Esophagus muscularis mucosa (tissue), 4 donors: ENCODE measurements at regions not wholly inside any gene's neighbourhood (a gene's known extent, or its start where the extent isn't known, plus 50 kb on each side); places are given as distances from the start of the nearest gene placed in this dataset.

Experiments used
- DNase-seq: peaks from one replicate; pipeline ENCODE4 v3.0.0-alpha.2; 2017; ENCODE audit errors: extremely low spot score
- H3K27ac ChIP-seq, 4 donors: fragments of 200-600 bp; sonication (generic); replicated peaks in 1 of 4; 1 replicate in 3 of 4; 2 replicates in 1 of 4; pipeline ENCODE4 v1.5.1; 2016 to 2019; ENCODE audit warnings: mild to moderate bottlenecking in 1 of 4
- H3K27me3 ChIP-seq, 4 donors: fragments of 200-600 bp; sonication (generic); one replicate each; pipeline versions ENCODE4 v1.5.1 to v1.6.0; 2016 to 2019
- H3K36me3 ChIP-seq, 4 donors: fragments of 200-600 bp; sonication (generic); one replicate each; pipeline ENCODE4 v1.5.1; 2016 to 2019
- H3K4me1 ChIP-seq, 4 donors: fragments of 200-600 bp; sonication (generic); one replicate each; pipeline ENCODE4 v1.5.1; 2016 to 2019
- H3K4me3 ChIP-seq, 4 donors: fragments of 200-600 bp; sonication (generic); 1 replicate in 2 of 4; 2 replicates in 2 of 4; pipeline ENCODE4 v1.5.1; 2016 to 2019; ENCODE audit warnings: mild to moderate bottlenecking in 4 of 4, moderate library complexity in 1 of 4
- H3K9me3 ChIP-seq, 4 donors: fragments of 200-600 bp; sonication (generic); 1 replicate in 3 of 4; 2 replicates in 1 of 4; pipeline ENCODE4 v1.5.1; 2016 to 2019
- CTCF ChIP-seq, 3 experiments: fragments of 200-600 bp in 2 of 3; fragments of 450-650 bp in 1 of 3; sonication (generic) in 2 of 3; IDR thresholded peaks; one replicate each; pipeline ENCODE4 v1.5.1; 2017 to 2019; ENCODE audit warnings: antibody characterized with exemption in 3 of 3, mild to moderate bottlenecking in 2 of 3, moderate library complexity in 1 of 3
- EP300 ChIP-seq: sonication (generic); formaldehyde crosslinking; IDR thresholded peaks from one replicate; pipeline ENCODE4 v1.6.1; 2017; ENCODE audit warnings: antibody characterized with exemption
- POLR2A ChIP-seq: fragments of 450-650 bp; IDR thresholded peaks from one replicate; pipeline ENCODE4 v1.6.1; 2017; ENCODE audit warnings: antibody characterized with exemption, moderate library complexity, mild to moderate bottlenecking, low read depth
- POLR2AphosphoS5 ChIP-seq, 2 donors: sonication (generic); formaldehyde crosslinking; IDR thresholded peaks; one replicate each; pipeline ENCODE4 v1.6.1; 2017; ENCODE audit warnings: antibody characterized with exemption in 2 of 2
- WGBS: methylation state at CpG from one replicate; pipeline ENCODE4 v1.1.5; 2018; 5-methylcytosine and 5-hydroxymethylcytosine counted together
- intact Hi-C: fragments of 100-400 bp; cut with DNase I; formaldehyde crosslinking; loops from one replicate; pipeline ENCODE4 v1.15.1; 2023

DNA sequence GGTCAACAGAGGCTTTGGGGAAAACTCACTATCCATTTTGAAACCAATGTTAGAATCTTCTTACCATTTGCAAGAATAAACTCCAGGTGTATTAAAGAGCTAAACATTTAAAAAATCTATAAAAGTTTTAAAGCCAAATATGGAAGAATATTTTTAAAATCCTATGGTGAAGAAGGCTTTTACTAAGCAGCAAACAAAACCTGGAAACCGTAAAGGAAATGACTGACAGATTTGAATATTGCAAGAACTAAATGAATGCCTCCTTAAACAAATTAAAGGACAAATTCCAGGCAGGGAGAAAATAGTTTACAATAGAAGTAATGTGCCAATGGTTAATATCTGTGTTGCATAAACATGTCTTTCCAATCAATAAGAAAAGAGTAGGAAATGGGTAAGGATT, 68.1 kb downstream of the KLF15 start:
- DNase-seq = no peak
- no peaks in the 10 kb centered on the region for H3K9me3 ChIP-seq
- H3K27me3 ChIP-seq = peaks cover 0 to 3% (median 0%) of the 10 kb centered on the region in 4 donors
- no peaks in the 10 kb centered on the region for H3K36me3 ChIP-seq
- intact Hi-C loops = no loop called here
- TF ChIP-seq CTCF (IDR thresholded peaks at IDR 0.05) (no peak), POLR2A (no peak), POLR2AphosphoS5 (IDR thresholded peaks at IDR 0.05) (no peak), EP300 (no peak)
- peaks cover 11 to 33% (median 30%) of the 10 kb centered on the region in 4 donors for H3K4me1 ChIP-seq
- no peak overlapping the region for H3K4me3 ChIP-seq
- H3K27ac ChIP-seq = peak overlapping the region; percentile 85 to 93 (median 90)
- WGBS = 86% methylated on average over 1 of the region's 1 CpG

DNA sequence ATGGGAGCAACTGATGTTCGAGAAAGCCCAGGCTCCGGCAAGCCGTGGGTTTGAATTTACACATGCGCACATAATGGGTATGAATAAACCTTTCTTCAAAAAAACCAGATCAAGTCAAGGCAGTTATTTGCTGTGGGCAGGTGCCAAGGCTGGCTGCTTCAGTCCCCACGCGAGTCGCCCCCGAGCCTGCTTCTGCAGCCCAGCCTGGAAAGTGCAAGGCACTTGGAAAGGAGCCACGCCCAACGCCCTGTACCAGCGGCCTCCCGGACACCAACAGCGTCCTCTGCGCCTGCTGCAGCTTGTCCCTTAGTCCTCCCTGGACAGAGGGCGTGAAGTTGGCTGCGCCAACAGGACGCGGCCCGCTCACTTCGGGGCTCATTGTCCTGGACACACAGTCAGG, 68.9 kb downstream of the KLF15 start:
- H3K9me3 ChIP-seq = no peaks in the 10 kb centered on the region

DNA sequence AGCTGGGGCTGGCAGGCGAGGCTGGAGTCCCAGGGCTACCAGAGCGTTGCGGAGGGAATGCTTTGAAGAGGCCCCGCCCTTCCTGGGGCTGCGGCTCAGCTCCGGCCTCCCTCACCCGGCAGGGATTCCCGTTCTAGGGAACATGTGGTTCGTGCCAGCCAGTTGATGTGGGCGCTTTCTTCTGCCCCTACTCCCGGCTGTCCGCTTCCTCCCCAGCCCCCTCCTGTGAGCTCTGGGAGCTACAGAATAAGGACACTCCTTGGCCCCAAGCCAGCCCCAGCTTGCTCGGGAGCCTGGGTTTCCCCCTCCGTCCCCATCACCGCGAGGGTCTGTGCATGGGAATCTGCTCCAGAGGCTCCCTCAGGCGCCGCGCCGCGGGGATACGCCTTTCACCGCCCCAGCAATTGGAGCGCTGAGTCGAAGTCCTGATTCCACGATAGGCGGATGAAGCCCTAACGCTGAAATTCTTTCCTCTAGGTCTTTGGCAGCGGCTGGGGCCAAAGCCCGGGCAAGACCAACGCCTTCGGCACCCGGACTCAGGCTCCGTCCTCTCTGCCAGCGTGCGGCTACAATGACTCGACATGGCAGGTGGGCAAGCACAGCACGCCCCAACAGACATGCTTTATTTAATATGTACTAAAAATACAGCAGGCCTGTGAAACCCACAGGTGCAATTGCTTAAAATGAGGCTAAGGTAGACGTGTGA, 69.5 kb downstream of the KLF15 start:
- H3K4me1 ChIP-seq = peaks cover 11 to 33% (median 30%) of the 10 kb centered on the region in 4 donors
- TF ChIP-seq CTCF (IDR thresholded peaks at IDR 0.05) (no peak), POLR2A (peak; percentile 16), POLR2AphosphoS5 (IDR thresholded peaks at IDR 0.05) (peak; percentile 73 to 84), EP300 (no peak)
- 9% methylated on average over 7 of the region's 39 CpGs for WGBS
- DNase-seq = peak; percentile 92
- intact Hi-C loops = no loop called here
- no peaks in the 10 kb centered on the region for H3K9me3 ChIP-seq
- peak overlapping the region; percentile 51 to 60 (median 53) for H3K4me3 ChIP-seq
- no peaks in the 10 kb centered on the region for H3K36me3 ChIP-seq
- peak overlapping the region; percentile 85 to 93 (median 90) for H3K27ac ChIP-seq
- peaks cover 0 to 3% (median 0%) of the 10 kb centered on the region in 4 donors for H3K27me3 ChIP-seq

More for the DNA sequence above, 68.9 kb downstream of the KLF15 start:
- Histone ChIP-seq H3K4me3 (peak overlapping the region in 3 of 4 donors; percentile 51 to 60 (median 51)), H3K4me1 (peaks cover 11 to 33% (median 30%) of the 10 kb centered on the region in 4 donors), H3K27ac (peak overlapping the region; percentile 85 to 93 (median 90)), H3K36me3 (no peaks in the 10 kb centered on the region), H3K27me3 (peaks cover 0 to 3% (median 0%) of the 10 kb centered on the region in 4 donors)
- 70% methylated on average over 18 of the region's 20 CpGs for WGBS
- TF ChIP-seq CTCF (IDR thresholded peaks at IDR 0.05) = no peak
- no peak for TF ChIP-seq EP300
- TF ChIP-seq POLR2AphosphoS5 (IDR thresholded peaks at IDR 0.05) = no peak
- no peak for TF ChIP-seq POLR2A
- intact Hi-C loops = no loop called here
- DNase-seq = peak; percentile 89

DNA sequence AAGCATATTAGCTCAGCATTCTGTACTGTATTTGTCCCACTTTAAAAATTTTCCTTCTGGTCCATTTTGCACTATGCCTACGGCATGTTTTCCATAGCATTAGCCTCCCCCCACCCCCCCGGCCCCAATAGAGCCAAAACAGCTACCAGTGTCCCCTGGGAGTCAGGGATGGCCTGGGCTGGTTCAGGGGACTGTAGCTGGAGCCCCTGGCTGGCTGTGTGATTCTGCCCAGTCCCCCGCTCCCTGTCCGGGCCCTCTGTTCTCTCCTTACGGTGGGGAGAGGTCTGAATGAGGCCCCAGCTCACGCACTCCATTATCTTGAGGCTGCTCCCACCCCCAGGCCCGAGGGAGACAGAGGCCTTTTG, 70.1 kb downstream of the KLF15 start:
- no peaks in the 10 kb centered on the region for H3K9me3 ChIP-seq
- peaks cover 0 to 3% (median 0%) of the 10 kb centered on the region in 4 donors for H3K27me3 ChIP-seq
- 10% methylated on average over 3 of the region's 7 CpGs for WGBS
- no peak for DNase-seq
- H3K27ac ChIP-seq = peak overlapping the region; percentile 85 to 93 (median 90)
- intact Hi-C loops = no loop called here
- no peaks in the 10 kb centered on the region for H3K36me3 ChIP-seq
- peak overlapping the region; percentile 51 to 60 (median 53) for H3K4me3 ChIP-seq
- H3K4me1 ChIP-seq = peaks cover 11 to 33% (median 30%) of the 10 kb centered on the region in 4 donors
- no peak for TF ChIP-seq EP300
- TF ChIP-seq POLR2AphosphoS5 (IDR thresholded peaks at IDR 0.05) = no peak

- 83% methylated on average over 2 of the region's 2 CpGs for WGBS
- no peaks in the 10 kb centered on the region for H3K9me3 ChIP-seq
- no peak overlapping the region for H3K4me3 ChIP-seq
- peak; percentile 53 for DNase-seq
- peaks cover 11 to 33% (median 30%) of the 10 kb centered on the region in 4 donors for H3K4me1 ChIP-seq
- intact Hi-C loops = no loop called here
- no peaks in the 10 kb centered on the region for H3K27me3 ChIP-seq
- TF ChIP-seq POLR2A = no peak
- no peak for TF ChIP-seq EP300
- TF ChIP-seq POLR2AphosphoS5 (IDR thresholded peaks at IDR 0.05) = no peak
- no peak for TF ChIP-seq CTCF (IDR thresholded peaks at IDR 0.05)
- H3K36me3 ChIP-seq = no peaks in the 10 kb centered on the region
- H3K27ac ChIP-seq = no peak overlapping the region
Observed at GRCh38 chr3:126285369-126285768, 71.8 kb downstream of the KLF15 start.
